ENCODE measurements at regions not wholly inside any gene's neighbourhood (a gene's known extent, or its start where the extent isn't known, plus 50 kb on each side); places are given as distances from the start of the nearest gene placed in this dataset.

GRCh38 chr15:69585937-69586336 is 133.3 kb downstream of the RPLP1 start:
- no peak for TF ChIP-seq USF2 (IDR thresholded peaks at IDR 0.05; ENCODE audit: low read depth, low read length)
- no peak for TF ChIP-seq POLR2A (IDR thresholded peaks at IDR 0.05; ENCODE audit: low read depth, low read length)
- no peak for TF ChIP-seq CTCF (conservative IDR thresholded peaks at IDR 0.05; ENCODE audit: low read depth, low read length)
- no peak for TF ChIP-seq MAFK (IDR thresholded peaks at IDR 0.05; ENCODE audit: low read depth, low read length)
- no peak for TF ChIP-seq MXI1 (IDR thresholded peaks at IDR 0.05; ENCODE audit: borderline replicate concordance, low read depth, low read length)
- TF ChIP-seq BHLHE40 (IDR thresholded peaks at IDR 0.05; ENCODE audit: low read depth, low read length), result no peak
- no peak for TF ChIP-seq ELK1 (IDR thresholded peaks at IDR 0.05; ENCODE audit: borderline replicate concordance, low read depth, low read length)
- TF ChIP-seq CEBPB (IDR thresholded peaks at IDR 0.05; ENCODE audit: low read depth, low read length), result no peak
